GM21447 (cell line): ENCODE measurements at regions not wholly inside any gene's neighbourhood (a gene's known extent, or its start where the extent isn't known, plus 50 kb on each side); places are given as distances from the start of the nearest gene placed in this dataset.

Experiments used
- ATAC-seq: cut with Tn5 transposase; IDR thresholded peaks from one replicate; pipeline ENCODE4 v1.9.1; 2021; ENCODE audit not compliant: unreplicated experiment

DNA sequence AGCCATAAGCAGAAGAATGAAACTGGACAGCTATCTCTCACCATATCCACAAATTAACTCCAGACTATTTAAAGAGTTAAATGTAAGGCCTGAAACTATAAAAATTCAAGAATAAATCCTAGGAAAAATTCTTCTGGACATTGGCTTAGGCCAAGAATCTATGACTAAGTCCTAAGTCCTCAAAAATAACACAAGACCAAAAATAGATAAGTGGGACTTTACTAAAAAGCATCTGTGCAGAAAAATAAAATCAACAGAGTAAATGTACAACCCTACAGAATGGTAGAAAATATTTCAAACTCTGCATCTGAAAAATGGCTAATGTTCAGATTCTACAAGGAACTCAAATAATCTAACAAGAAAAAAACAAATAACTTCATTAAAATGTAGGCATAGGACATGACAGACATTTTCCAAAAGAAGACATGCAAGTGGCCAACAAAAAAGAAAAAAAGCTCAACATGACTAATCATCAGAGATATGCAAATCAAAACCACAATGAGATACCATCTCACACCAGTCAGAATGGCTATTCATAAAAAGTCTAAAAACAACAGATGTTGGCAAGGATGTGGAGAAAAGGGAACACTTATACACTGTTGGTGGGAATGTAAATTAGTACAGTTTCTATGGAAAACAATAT, 61.0 kb upstream of the PPFIA2 start:
- no peak for ATAC-seq

DNA sequence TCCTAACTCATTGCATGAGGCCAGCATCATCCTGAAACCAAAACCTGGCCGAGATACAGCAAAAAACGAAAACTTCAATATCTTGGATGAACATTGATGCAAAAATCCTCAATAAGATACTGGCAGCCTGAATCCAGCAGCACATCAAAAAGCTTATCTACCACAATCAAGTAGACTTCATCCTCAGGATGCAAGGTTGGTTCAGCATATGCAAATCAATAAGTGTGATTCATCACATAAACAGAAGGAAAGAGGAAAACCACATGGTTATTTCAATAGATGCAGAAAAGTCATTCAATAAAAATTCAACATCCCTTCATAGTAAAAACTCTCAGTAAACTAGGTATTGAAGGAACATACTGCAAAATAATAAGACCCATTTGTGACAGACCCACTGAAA, 56.5 kb upstream of the PPFIA2 start:
- ATAC-seq = no peak

DNA sequence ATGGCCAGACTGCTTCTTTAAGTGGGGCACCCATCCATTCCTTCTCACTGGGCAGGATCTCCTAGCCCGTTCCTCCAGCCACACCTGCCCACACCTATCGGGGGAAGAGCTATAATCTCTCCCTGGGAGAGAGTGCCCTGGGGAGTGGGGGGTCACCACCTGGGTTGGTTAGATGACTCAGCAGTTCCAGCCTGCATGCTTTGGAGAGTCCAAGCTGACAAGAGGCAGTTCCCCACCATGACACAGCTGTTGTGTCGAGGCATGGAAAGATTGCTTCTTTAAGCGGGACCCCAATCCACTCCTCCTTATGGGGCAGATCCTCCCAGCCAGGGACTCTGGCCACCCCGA, 52.6 kb upstream of the PPFIA2 start:
- ATAC-seq = no peak

DNA sequence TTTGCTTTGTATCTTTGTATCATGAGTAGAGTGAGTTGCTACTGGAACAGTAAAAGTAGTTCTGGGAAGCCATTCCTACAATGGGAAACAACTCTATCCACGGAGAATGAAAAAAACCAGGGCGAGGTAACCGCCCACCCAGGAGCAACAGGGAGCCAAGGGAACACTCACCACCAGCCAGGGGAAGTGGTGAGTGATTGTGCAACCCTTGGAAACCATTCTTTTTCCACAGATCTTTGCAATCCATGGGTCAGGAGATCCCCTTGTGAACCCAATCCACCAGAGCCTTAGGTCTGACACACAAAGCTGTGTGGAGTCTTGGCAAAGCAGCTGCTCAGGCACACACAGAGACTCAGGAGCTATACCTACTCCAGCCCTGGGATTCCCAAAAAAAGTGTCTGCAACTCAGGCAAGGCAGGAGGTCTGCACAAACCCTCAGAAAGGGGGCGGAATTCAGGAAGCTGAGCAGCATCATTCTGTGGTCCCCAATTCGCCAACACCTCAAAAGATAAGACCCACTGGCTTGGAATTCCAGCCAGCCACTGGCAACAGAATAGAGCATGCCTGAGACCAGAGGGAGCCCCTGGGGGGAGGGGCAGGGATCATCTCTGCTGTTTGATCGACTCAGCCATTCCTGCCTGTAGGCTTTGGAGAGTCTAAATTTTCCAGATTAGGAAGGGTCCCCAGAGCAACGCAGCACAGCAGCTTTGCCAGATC, 52.1 kb upstream of the PPFIA2 start:
- no peak for ATAC-seq

DNA sequence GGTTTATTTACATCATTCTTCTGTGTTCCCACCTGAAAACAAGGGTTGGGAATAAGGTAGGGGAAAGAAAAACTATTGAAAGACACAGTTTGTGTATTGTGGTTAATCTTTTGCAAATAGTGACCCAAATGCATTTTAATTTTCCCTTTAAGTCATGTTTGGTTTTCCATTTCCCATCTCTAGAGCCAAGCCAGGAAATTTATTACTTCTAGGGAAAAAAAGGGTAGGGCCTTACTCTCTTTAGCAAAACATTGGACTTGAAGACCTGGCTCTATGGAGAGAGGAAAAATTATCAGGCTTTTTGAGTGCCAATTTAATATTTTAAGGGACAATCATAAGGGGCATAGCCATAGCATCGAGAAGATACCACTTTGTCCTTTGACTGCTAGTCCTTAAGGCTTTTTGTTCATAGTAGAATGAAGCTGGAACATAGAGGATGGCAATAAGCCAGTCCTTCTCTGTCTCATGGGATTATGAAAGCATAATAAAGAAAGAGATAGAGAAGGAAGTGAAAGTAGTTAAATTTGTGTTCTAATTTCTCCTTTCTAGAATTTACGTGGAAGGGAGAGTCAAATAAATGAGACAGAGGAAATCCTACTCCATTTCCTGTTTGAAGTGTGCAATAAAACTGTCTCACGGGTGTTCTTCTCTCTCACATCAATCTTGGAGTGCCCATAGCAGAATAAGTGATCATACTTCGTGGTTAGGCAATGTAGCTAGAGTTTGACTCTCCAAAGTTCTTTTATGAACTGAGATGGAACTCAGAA, 50.9 kb upstream of the PPFIA2 start:
- peak; percentile 71 for ATAC-seq

DNA sequence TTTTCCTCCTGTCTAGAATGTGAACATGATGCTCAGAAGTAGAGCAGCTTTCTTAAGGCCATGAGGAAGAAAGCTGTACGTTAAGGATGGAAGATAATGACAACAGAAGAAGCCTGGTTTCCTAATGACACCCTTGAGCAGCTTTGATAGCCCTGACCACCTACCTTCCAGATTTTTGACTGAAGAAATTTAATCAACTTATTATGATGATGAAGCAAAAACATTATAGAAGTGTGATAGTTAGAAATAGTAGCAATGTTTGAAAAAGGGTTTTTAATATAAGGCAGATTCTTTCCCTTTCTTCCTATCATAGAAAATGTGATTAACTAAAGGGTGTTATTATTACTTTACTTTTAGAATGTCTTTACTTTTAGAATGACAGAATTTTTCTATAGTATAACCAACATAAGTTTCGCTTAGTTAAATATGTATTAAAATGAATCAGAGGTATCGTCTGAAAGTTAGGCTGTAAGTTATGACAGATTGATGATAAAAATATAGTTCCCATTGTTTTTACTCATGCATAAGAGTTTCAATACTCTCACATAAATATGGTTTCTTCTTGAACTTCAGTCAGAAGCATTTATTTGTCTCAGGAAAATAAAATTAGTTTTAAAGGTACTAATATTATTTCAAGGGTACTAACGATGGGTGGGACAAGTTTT, 50.1 kb upstream of the PPFIA2 start:
- ATAC-seq = no peak
